ENCODE measurements at regions not wholly inside any gene's neighbourhood (a gene's known extent, or its start where the extent isn't known, plus 50 kb on each side); places are given as distances from the start of the nearest gene placed in this dataset.

DNA sequence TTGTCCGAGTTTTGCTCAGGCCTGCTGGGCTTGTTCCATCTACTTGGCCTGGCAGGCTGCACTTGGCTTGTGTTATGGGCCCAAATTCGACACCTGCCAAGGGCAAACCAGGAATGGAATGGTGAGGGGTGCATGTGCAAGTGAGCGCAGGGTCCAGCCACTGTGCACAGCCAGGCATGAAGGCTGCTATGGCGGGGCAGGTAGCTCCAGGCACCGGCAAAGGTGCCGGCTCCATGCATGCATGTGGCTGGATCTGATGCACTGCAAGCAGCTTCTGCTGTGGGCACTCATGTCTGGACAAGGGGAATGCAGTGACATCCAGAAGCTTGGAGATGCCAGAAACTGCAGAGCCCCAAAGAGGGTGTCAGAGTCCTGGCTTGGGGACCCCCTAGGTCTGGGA lies 463.0 kb downstream of the EPHA3 start:
- intact Hi-C loops (cut with DNase I), result no loop called here
- no peak overlapping the region for H3K4me3 ChIP-seq (replicated peaks in 1 of 3)
- no peaks in the 10 kb centered on the region for H3K27me3 ChIP-seq
- no peak for DNase-seq
- H3K4me1 ChIP-seq, result no peaks in the 10 kb centered on the region
- H3K27ac ChIP-seq, result no peak overlapping the region
- no peak for TF ChIP-seq POLR2A (IDR thresholded peaks at IDR 0.05)
- TF ChIP-seq, protein P1, sequence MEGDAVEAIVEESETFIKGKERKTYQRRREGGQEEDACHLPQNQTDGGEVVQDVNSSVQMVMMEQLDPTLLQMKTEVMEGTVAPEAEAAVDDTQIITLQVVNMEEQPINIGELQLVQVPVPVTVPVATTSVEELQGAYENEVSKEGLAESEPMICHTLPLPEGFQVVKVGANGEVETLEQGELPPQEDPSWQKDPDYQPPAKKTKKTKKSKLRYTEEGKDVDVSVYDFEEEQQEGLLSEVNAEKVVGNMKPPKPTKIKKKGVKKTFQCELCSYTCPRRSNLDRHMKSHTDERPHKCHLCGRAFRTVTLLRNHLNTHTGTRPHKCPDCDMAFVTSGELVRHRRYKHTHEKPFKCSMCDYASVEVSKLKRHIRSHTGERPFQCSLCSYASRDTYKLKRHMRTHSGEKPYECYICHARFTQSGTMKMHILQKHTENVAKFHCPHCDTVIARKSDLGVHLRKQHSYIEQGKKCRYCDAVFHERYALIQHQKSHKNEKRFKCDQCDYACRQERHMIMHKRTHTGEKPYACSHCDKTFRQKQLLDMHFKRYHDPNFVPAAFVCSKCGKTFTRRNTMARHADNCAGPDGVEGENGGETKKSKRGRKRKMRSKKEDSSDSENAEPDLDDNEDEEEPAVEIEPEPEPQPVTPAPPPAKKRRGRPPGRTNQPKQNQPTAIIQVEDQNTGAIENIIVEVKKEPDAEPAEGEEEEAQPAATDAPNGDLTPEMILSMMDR (IDR thresholded peaks at IDR 0.05), result no peak
- H3K9me3 ChIP-seq, result no peaks in the 10 kb centered on the region
- WGBS, 2 donors, result 82 to 93% methylated on average over 2 to 6 of the region's 6 CpGs
- no peaks in the 10 kb centered on the region for H3K36me3 ChIP-seq

DNA sequence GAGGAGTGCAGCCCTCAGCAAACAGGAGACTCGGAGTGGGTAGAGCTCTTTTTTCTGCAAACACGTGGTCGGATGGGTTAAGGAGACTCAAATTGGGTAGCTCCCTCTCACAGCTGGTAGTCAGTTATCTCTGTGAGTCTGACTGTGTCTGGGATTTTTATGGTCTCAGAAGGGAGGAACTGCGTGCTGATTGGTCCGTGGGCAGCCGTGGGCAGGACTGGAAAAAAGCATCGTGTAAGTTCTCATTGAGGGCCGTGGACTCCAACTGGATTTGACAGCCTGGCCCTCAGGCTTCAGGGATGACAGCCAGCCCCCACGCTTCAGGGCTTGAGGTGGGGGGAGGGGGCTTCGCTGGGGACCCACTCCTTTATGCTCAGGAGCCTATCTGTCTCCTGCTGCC lies 463.9 kb downstream of the EPHA3 start:
- no peak overlapping the region for H3K27ac ChIP-seq
- no peaks in the 10 kb centered on the region for H3K9me3 ChIP-seq
- 73 to 87% methylated on average over 10 of the region's 10 CpGs for WGBS, 2 donors
- intact Hi-C loops (cut with DNase I), result no loop called here
- TF ChIP-seq POLR2A (IDR thresholded peaks at IDR 0.05), result no peak
- TF ChIP-seq, protein P1 (IDR thresholded peaks at IDR 0.05), result no peak
- no peaks in the 10 kb centered on the region for H3K27me3 ChIP-seq
- no peaks in the 10 kb centered on the region for H3K4me1 ChIP-seq
- no peak overlapping the region for H3K4me3 ChIP-seq (replicated peaks in 1 of 3)
- no peaks in the 10 kb centered on the region for H3K36me3 ChIP-seq
- no peak for DNase-seq

DNA sequence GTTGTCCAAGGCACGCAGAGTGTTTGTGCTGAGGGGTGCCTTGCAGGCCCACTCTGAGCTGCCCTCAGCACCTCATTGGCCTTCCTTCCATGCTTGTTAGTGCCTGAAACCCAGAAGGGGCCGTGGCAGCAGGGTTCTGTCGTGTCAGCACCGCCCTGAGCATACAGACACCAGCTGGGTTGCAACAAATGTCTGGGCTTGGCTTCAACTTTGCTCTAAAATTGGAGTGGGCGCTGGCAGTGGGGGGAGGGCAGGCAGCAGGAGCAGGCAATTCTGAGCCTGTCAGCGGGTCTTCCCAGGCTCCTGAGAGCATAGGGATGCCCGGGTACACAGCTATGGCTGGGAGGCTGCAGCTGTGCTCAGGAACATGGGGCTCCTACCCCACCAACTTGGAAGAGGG lies 464.3 kb downstream of the EPHA3 start:
- no peaks in the 10 kb centered on the region for H3K9me3 ChIP-seq
- no peak overlapping the region for H3K27ac ChIP-seq
- no peaks in the 10 kb centered on the region for H3K36me3 ChIP-seq
- H3K4me1 ChIP-seq, result peaks cover 0 to 4% of the 10 kb centered on the region in 2 donors
- no peaks in the 10 kb centered on the region for H3K27me3 ChIP-seq
- H3K4me3 ChIP-seq (replicated peaks in 1 of 3), result no peak overlapping the region
- TF ChIP-seq, protein P1 (IDR thresholded peaks at IDR 0.05), result no peak
- TF ChIP-seq POLR2A (IDR thresholded peaks at IDR 0.05), result no peak
- no peak for DNase-seq
- 80 to 85% methylated on average over 3 to 6 of the region's 7 CpGs for WGBS, 2 donors
- intact Hi-C loops (cut with DNase I), result no loop called here

DNA sequence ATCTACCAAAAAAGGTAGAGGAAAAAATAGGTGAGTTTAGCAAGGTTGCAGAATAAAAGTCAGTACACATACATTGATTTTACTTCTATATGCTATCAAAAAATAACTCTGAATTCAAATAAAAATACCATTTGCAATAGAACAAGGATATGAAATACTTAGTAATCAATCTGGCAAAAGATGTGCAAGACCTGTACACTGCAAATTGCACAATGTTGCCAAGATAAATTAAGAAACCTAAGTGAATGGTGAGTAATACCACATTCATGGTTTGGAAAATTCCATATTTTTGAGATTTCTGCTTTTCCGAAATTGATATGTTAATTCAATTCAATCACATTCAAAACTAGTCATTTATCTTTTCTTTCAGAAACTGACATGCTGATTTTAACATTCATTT lies 464.8 kb downstream of the EPHA3 start:
- Histone ChIP-seq H3K4me3 (replicated peaks in 1 of 3) (no peak overlapping the region), H3K36me3 (no peaks in the 10 kb centered on the region), H3K27ac (no peak overlapping the region), H3K9me3 (no peaks in the 10 kb centered on the region), H3K4me1 (peaks cover 0 to 8% of the 10 kb centered on the region in 2 donors), H3K27me3 (no peaks in the 10 kb centered on the region)
- WGBS, 2 donors, result 92 to 94% methylated on average over 1 of the region's 1 CpG
- intact Hi-C loops (cut with DNase I), result no loop called here
- DNase-seq, result no peak
- TF ChIP-seq, protein P1 (IDR thresholded peaks at IDR 0.05), result no peak
- no peak for TF ChIP-seq POLR2A (IDR thresholded peaks at IDR 0.05)

- intact Hi-C loops (cut with DNase I), result no loop called here
- TF ChIP-seq, protein P1 (IDR thresholded peaks at IDR 0.05), result no peak
- no peak for TF ChIP-seq POLR2A (IDR thresholded peaks at IDR 0.05)
- Histone ChIP-seq H3K4me1 (peaks cover 0 to 8% of the 10 kb centered on the region in 2 donors), H3K4me3 (replicated peaks in 1 of 3) (no peak overlapping the region), H3K27ac (no peak overlapping the region), H3K9me3 (no peaks in the 10 kb centered on the region), H3K27me3 (no peaks in the 10 kb centered on the region), H3K36me3 (no peaks in the 10 kb centered on the region)
- WGBS, 2 donors, result 74 to 85% methylated on average over 1 of the region's 1 CpG
- no peak for DNase-seq
Observed at GRCh38 chr3:89576417-89576816, 469.0 kb downstream of the EPHA3 start.
